ENCODE measurements at regions not wholly inside any gene's neighbourhood (a gene's known extent, or its start where the extent isn't known, plus 50 kb on each side); places are given as distances from the start of the nearest gene placed in this dataset.

- CTCF ChIA-PET, result no interaction called here
- H3K9me3 Mint-ChIP-seq, result no peaks in the 10 kb centered on the region
These were observed 129.1 kb downstream of the SEPTIN14 start for GRCh38 chr7:55733241-55734140.

GRCh38 chr7:55731931-55732330 lies 130.6 kb downstream of the SEPTIN14 start:
- no peaks in the 10 kb centered on the region for H3K4me1 Mint-ChIP-seq (ENCODE audit: low read depth)
- Histone ChIP-seq H3K4me3 (ENCODE audit: low read length) (no peak overlapping the region), H3K36me3 (ENCODE audit: insufficient read depth, low read length) (no peaks in the 10 kb centered on the region), H3K4me1 (ENCODE audit: insufficient read depth, low read length) (no peaks in the 10 kb centered on the region), H3K9me3 (ENCODE audit: control insufficient read depth in 1 of 2, insufficient read depth in 1 of 2, low read length in 2 of 2) (peaks cover 0 to 9% of the 10 kb centered on the region in 2 experiments), H3K27me3 (ENCODE audit: control insufficient read depth in 1 of 2, insufficient read depth in 2 of 2, low read length in 2 of 2) (no peaks in the 10 kb centered on the region), H3K27ac (ENCODE audit: low read depth in 1 of 2, low read length in 2 of 2) (no peak overlapping the region)
- no peaks in the 10 kb centered on the region for H3K9me3 Mint-ChIP-seq
- H3K36me3 Mint-ChIP-seq (ENCODE audit: low read depth), result no peaks in the 10 kb centered on the region
- CTCF ChIA-PET, result no interaction called here
- POLR2A ChIA-PET, result no interaction called here
- no peaks in the 10 kb centered on the region for H3K27me3 Mint-ChIP-seq
- no peak overlapping the region for H3K4me3 Mint-ChIP-seq
- TF ChIP-seq CTCF (IDR thresholded peaks at IDR 0.05), result no peak
- intact Hi-C loops (cut with DNase I, micrococcal nuclease), result no loop called here
- H3K27ac Mint-ChIP-seq, result no peak overlapping the region
- DNase-seq, result no peak
- ATAC-seq (ENCODE audit: poor library complexity), result no peak

More at GRCh38 chr7:55733241-55734140, 129.1 kb downstream of the SEPTIN14 start:
- Histone ChIP-seq H3K4me3 (ENCODE audit: low read length) (no peak overlapping the region), H3K9me3 (ENCODE audit: control insufficient read depth in 1 of 2, insufficient read depth in 1 of 2, low read length in 2 of 2) (peaks cover 0 to 9% of the 10 kb centered on the region in 2 experiments), H3K27ac (ENCODE audit: low read depth in 1 of 2, low read length in 2 of 2) (no peak overlapping the region), H3K36me3 (ENCODE audit: insufficient read depth, low read length) (no peaks in the 10 kb centered on the region), H3K4me1 (ENCODE audit: insufficient read depth, low read length) (no peaks in the 10 kb centered on the region), H3K27me3 (ENCODE audit: control insufficient read depth in 1 of 2, insufficient read depth in 2 of 2, low read length in 2 of 2) (no peaks in the 10 kb centered on the region)
- DNase-seq (no peak), ATAC-seq (ENCODE audit: poor library complexity) (no peak)
- Mint-ChIP-seq H3K4me1 (ENCODE audit: low read depth) (no peaks in the 10 kb centered on the region), H3K27ac (no peak overlapping the region), H3K27me3 (no peaks in the 10 kb centered on the region), H3K36me3 (ENCODE audit: low read depth) (no peaks in the 10 kb centered on the region), H3K4me3 (no peak overlapping the region)
- intact Hi-C loops (cut with DNase I, micrococcal nuclease), result no loop called here
- TF ChIP-seq CTCF (IDR thresholded peaks at IDR 0.05), result no peak
- POLR2A ChIA-PET, result no interaction called here

- no peak overlapping the region for H3K27ac ChIP-seq (ENCODE audit: low read depth in 1 of 2, low read length in 2 of 2)
- no peak for ATAC-seq (ENCODE audit: poor library complexity)
- TF ChIP-seq CTCF (IDR thresholded peaks at IDR 0.05), result no peak
- no peaks in the 10 kb centered on the region for H3K27me3 ChIP-seq (ENCODE audit: control insufficient read depth in 1 of 2, insufficient read depth in 2 of 2, low read length in 2 of 2)
- no peaks in the 10 kb centered on the region for H3K9me3 Mint-ChIP-seq
- peaks cover 0 to 9% of the 10 kb centered on the region in 2 experiments for H3K9me3 ChIP-seq (ENCODE audit: control insufficient read depth in 1 of 2, insufficient read depth in 1 of 2, low read length in 2 of 2)
- H3K4me1 ChIP-seq (ENCODE audit: insufficient read depth, low read length), result no peaks in the 10 kb centered on the region
- POLR2A ChIA-PET, result no interaction called here
- H3K27ac Mint-ChIP-seq, result no peak overlapping the region
- no peak overlapping the region for H3K4me3 Mint-ChIP-seq
- H3K4me1 Mint-ChIP-seq (ENCODE audit: low read depth), result no peaks in the 10 kb centered on the region
- intact Hi-C loops (cut with DNase I, micrococcal nuclease), result no loop called here
- CTCF ChIA-PET, result no interaction called here
- H3K36me3 ChIP-seq (ENCODE audit: insufficient read depth, low read length), result no peaks in the 10 kb centered on the region
- no peaks in the 10 kb centered on the region for H3K36me3 Mint-ChIP-seq (ENCODE audit: low read depth)
- no peak overlapping the region for H3K4me3 ChIP-seq (ENCODE audit: low read length)
- peaks cover 4% of the 10 kb centered on the region for H3K27me3 Mint-ChIP-seq
- no peak for DNase-seq
These were observed 132.4 kb downstream of the SEPTIN14 start for GRCh38 chr7:55730197-55730596.

Data from CD4-positive, alpha-beta T cell (primary cell).